ENCODE measurements at regions not wholly inside any gene's neighbourhood (a gene's known extent, or its start where the extent isn't known, plus 50 kb on each side); places are given as distances from the start of the nearest gene placed in this dataset.

DNA sequence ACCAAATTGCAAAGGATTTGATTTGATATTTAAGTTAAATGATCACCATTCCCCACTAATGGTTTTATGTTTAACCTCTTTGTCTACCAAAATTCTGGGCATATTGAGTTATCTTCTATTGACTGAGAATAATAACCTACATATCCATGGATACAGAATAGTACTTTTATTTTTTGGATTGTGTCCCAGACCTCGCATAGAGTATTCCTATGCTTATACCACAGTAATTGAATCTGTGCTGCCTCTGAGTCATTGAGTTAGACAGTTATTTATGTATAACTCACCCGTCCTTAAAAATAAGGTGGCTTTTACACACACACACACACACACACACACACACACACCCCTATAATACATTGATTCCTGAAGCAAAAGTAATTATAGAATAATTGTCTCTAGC is 690.1 kb upstream of the BCHE start:
- no peak for TF ChIP-seq POLR2A (IDR thresholded peaks at IDR 0.05)
- TF ChIP-seq, protein P1, sequence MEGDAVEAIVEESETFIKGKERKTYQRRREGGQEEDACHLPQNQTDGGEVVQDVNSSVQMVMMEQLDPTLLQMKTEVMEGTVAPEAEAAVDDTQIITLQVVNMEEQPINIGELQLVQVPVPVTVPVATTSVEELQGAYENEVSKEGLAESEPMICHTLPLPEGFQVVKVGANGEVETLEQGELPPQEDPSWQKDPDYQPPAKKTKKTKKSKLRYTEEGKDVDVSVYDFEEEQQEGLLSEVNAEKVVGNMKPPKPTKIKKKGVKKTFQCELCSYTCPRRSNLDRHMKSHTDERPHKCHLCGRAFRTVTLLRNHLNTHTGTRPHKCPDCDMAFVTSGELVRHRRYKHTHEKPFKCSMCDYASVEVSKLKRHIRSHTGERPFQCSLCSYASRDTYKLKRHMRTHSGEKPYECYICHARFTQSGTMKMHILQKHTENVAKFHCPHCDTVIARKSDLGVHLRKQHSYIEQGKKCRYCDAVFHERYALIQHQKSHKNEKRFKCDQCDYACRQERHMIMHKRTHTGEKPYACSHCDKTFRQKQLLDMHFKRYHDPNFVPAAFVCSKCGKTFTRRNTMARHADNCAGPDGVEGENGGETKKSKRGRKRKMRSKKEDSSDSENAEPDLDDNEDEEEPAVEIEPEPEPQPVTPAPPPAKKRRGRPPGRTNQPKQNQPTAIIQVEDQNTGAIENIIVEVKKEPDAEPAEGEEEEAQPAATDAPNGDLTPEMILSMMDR (IDR thresholded peaks at IDR 0.05), result no peak

All from vagina (tissue), 2 donors.